Panc1 (cell line): ENCODE measurements at regions not wholly inside any gene's neighbourhood (a gene's known extent, or its start where the extent isn't known, plus 50 kb on each side); places are given as distances from the start of the nearest gene placed in this dataset.

ENCODE experiments used
- ATAC-seq: fragments of 200-7000 bp; cut with Tn5 transposase; 2 replicates; pipeline ENCODE4 v1.9.1; 2020; ENCODE audit warnings: mild to moderate bottlenecking, moderate library complexity
- BruUV-seq: library from RNA; stranded (reverse); fragments of 400-500 nt; replicated peaks from 2 replicates; lab custom pipeline; 2021; lab: Mats Ljungman, UMichigan
- CTCF ChIA-PET: fragments of 300-600 bp; sonication (Branson Sonifier 250); formaldehyde crosslinking; loops from one replicate; lab custom pipeline; 2022; ENCODE audit warnings: antibody characterized with exemption; lab: Charles Lee
- POLR2A ChIA-PET: fragments of 300-600 bp; sonication (Branson Sonifier 250); formaldehyde crosslinking; loops from one replicate; lab custom pipeline; 2022; ENCODE audit warnings: antibody characterized with exemption; lab: Charles Lee
- DNase-seq: peaks from one replicate; pipeline ENCODE4 v3.0.0-alpha.2; 2010; ENCODE audit warnings: low read depth, low spot score
- H3K27ac ChIP-seq: 2 replicates; pipeline ENCODE4 v1.5.1; 2011; ENCODE audit warnings: mild to moderate bottlenecking, low read length, inconsistent platforms
- H3K27me3 ChIP-seq: fragments of 200-500 bp; sonication (Bioruptor generic); 2 replicates; pipeline ENCODE4 v1.6.0; 2014; ENCODE audit warnings: low read length, inconsistent platforms; ENCODE audit not compliant: control insufficient read depth, insufficient read depth
- H3K36me3 ChIP-seq: fragments of 200-500 bp; sonication (Bioruptor generic); 2 replicates; pipeline ENCODE4 v1.5.1; 2014; ENCODE audit warnings: inconsistent platforms, mild to moderate bottlenecking, low read length, moderate library complexity; ENCODE audit not compliant: control insufficient read depth, insufficient read depth
- H3K4me1 ChIP-seq: 2 replicates; pipeline ENCODE4 v1.5.1; 2011; ENCODE audit warnings: inconsistent platforms, mild to moderate bottlenecking, low read length, moderate library complexity; ENCODE audit not compliant: control insufficient read depth, insufficient read depth
- H3K4me3 ChIP-seq, 2 experiments: 2 replicates each; pipeline ENCODE4 v1.5.1; 2011 to 2012; ENCODE audit warnings: low read depth in 2 of 2, low read length in 2 of 2, mild to moderate bottlenecking in 2 of 2, inconsistent platforms in 1 of 2, moderate library complexity in 1 of 2
- H3K9me3 ChIP-seq: fragments of 200-500 bp; sonication (Bioruptor generic); 2 replicates; pipeline ENCODE4 v1.5.1; 2014; ENCODE audit warnings: low read depth, mild to moderate bottlenecking, inconsistent platforms, low read length, moderate library complexity; ENCODE audit not compliant: control insufficient read depth, insufficient read depth
- CTCF ChIP-seq: fragments of 450-650 bp; IDR thresholded peaks from 2 replicates; pipeline ENCODE4 v1.5.1; 2017; ENCODE audit warnings: mild to moderate bottlenecking
- POLR2AphosphoS5 ChIP-seq: IDR thresholded peaks from 2 replicates; pipeline ENCODE4 v1.6.1; 2012; ENCODE audit warnings: mild to moderate bottlenecking, low read depth, low read length, moderate library complexity
- REST ChIP-seq, 2 experiments: IDR thresholded peaks; 2 replicates each; pipeline ENCODE4 v1.6.1; 2011 to 2012; ENCODE audit warnings: low read depth in 2 of 2, control low read depth in 1 of 2, low read length in 1 of 2, mild to moderate bottlenecking in 1 of 2, moderate library complexity in 1 of 2; ENCODE audit not compliant: insufficient read depth in 1 of 2
- SIN3A ChIP-seq: IDR thresholded peaks from 2 replicates; pipeline ENCODE4 v1.6.1; 2012; ENCODE audit warnings: low read depth, mild to moderate bottlenecking, low read length, moderate library complexity, borderline replicate concordance; ENCODE audit not compliant: insufficient read depth
- TCF7L2 ChIP-seq: IDR thresholded peaks from 2 replicates; pipeline ENCODE4 v1.6.1; 2011; ENCODE audit warnings: mild to moderate bottlenecking, low read depth, low read length, inconsistent platforms
- in situ Hi-C: cut with HindIII; loops from 2 replicates; pipeline ENCODE4 v1.10.0; 2016; ENCODE audit warnings: low sequenced_read_pairs, low pct_unique_long_range_greater_than_20kb
- intact Hi-C: fragments of 100-400 bp; cut with micrococcal nuclease; formaldehyde crosslinking; loops from one replicate; pipeline ENCODE4 v1.10.0; 2022; ENCODE audit not compliant: unreplicated experiment

DNA sequence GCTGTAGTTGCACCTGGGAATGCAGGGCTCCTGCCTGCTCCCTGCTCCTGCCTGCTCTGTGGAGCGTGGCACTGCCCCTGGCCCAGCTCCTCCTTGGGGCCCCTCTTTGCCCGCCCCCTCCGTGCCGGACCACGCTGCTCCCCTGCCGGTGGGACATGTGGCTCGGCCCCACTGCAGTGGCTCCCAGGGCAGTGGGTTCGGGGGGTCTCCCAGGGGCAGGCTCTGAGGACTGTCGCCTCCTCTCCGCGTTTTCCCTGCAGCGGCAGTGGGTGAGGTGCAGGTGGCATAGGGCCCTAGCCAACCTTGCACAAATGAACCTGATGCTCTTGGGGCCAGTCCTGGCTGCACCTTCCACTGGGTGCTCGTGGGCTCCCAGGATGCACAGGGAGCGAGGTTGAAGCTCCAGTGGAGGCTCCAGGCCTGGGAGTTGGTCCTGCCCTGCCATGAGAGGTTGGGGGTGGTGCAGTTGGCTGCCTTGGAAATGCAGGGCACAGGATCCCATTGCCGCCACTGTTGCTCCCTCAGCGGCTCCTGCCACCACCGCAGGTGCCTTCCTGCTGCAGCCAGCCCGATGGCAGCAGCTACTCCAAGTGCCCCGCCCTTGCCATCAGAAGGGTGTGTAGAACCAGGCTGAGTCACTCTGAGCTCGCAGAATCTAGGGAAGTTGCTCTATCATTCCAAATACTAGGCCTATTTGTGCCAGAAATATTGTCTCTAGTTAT, 313.1 kb upstream of the SYT4 start:
- ATAC-seq, result no peak
- POLR2A ChIA-PET, result no interaction called here

GRCh38 chr18:43592269-43592668, 315.0 kb upstream of the SYT4 start:
- Histone ChIP-seq H3K27ac (no peak overlapping the region), H3K9me3 (no peaks in the 10 kb centered on the region), H3K36me3 (no peaks in the 10 kb centered on the region), H3K4me3 (no peak overlapping the region), H3K4me1 (no peaks in the 10 kb centered on the region), H3K27me3 (no peaks in the 10 kb centered on the region)
- POLR2A ChIA-PET, result no interaction called here
- no TSS peak for BruUV-seq
- ATAC-seq, result no peak
- intact Hi-C loops (no loop called here), in situ Hi-C loops (no loop called here)
- DNase-seq, result no peak
- CTCF ChIA-PET, result no interaction called here
- no peak for TF ChIP-seq CTCF
- no peak for TF ChIP-seq REST (IDR thresholded peaks at IDR 0.05; ENCODE audit: insufficient read depth in 1 of 2, low read depth in 2 of 2, low read length in 1 of 2)
- TF ChIP-seq POLR2AphosphoS5, result no peak
- no peak for TF ChIP-seq TCF7L2
- no peak for TF ChIP-seq SIN3A

More for the DNA sequence above, 313.1 kb upstream of the SYT4 start:
- Histone ChIP-seq H3K36me3 (no peaks in the 10 kb centered on the region), H3K9me3 (no peaks in the 10 kb centered on the region), H3K27ac (no peak overlapping the region), H3K27me3 (no peaks in the 10 kb centered on the region), H3K4me1 (no peaks in the 10 kb centered on the region), H3K4me3 (no peak overlapping the region)
- intact Hi-C loops (no loop called here), in situ Hi-C loops (no loop called here)
- no peak for DNase-seq
- TF ChIP-seq POLR2AphosphoS5, result no peak
- TF ChIP-seq REST (IDR thresholded peaks at IDR 0.05; ENCODE audit: insufficient read depth in 1 of 2, low read depth in 2 of 2, low read length in 1 of 2), result no peak
- TF ChIP-seq TCF7L2, result no peak
- TF ChIP-seq SIN3A, result no peak
- TF ChIP-seq CTCF, result no peak
- CTCF ChIA-PET, result no interaction called here
- BruUV-seq, result no TSS peak
